Tibial nerve (tissue), 4 donors: ENCODE measurements at regions not wholly inside any gene's neighbourhood (a gene's known extent, or its start where the extent isn't known, plus 50 kb on each side); places are given as distances from the start of the nearest gene placed in this dataset.

ENCODE experiments used
- DNase-seq, 2 donors: peaks; one replicate each; pipeline ENCODE4 v3.0.0-alpha.2; 2019; ENCODE audit warnings: low spot score in 2 of 2
- H3K27ac ChIP-seq, 4 donors: fragments of 200-600 bp; sonication (generic) in 3 of 4; one replicate each; pipeline ENCODE4 v1.5.1; 2017 to 2019; ENCODE audit warnings: mild to moderate bottlenecking in 1 of 4
- H3K27me3 ChIP-seq, 2 donors: fragments of 200-600 bp; sonication (generic) in 1 of 2; one replicate each; pipeline versions ENCODE4 v1.5.1 to v1.6.0; 2017 to 2019
- H3K36me3 ChIP-seq, 3 donors: fragments of 200-600 bp; sonication (generic); one replicate each; pipeline ENCODE4 v1.5.1; 2018 to 2019
- H3K4me1 ChIP-seq, 4 donors: fragments of 200-600 bp; sonication (generic) in 3 of 4; one replicate each; pipeline ENCODE4 v1.5.1; 2017 to 2019
- H3K4me3 ChIP-seq, 4 donors: fragments of 200-600 bp; sonication (generic) in 3 of 4; one replicate each; pipeline ENCODE4 v1.5.1; 2017 to 2019; ENCODE audit warnings: mild to moderate bottlenecking in 1 of 4, moderate library complexity in 1 of 4
- H3K9me3 ChIP-seq, 4 donors: fragments of 200-600 bp; sonication (generic) in 3 of 4; one replicate each; pipeline ENCODE4 v1.5.1; 2017 to 2019
- CTCF ChIP-seq, 5 experiments: fragments of 200-600 bp in 3 of 5; fragments of 450-650 bp in 2 of 5; sonication (generic) in 3 of 5; IDR thresholded peaks; one replicate each; pipeline ENCODE4 v1.5.1; 2016 to 2019; ENCODE audit warnings: antibody characterized with exemption in 5 of 5, mild to moderate bottlenecking in 3 of 5, moderate library complexity in 2 of 5
- EP300 ChIP-seq, 2 donors: sonication (generic); formaldehyde crosslinking; IDR thresholded peaks; one replicate each; pipeline ENCODE4 v1.6.1; 2017; ENCODE audit warnings: antibody characterized with exemption in 2 of 2, mild to moderate bottlenecking in 1 of 2
- POLR2A ChIP-seq, 2 donors: fragments of 450-650 bp; IDR thresholded peaks; one replicate each; pipeline ENCODE4 v1.6.1; 2017; ENCODE audit warnings: antibody characterized with exemption in 2 of 2, mild to moderate bottlenecking in 2 of 2, moderate library complexity in 2 of 2
- WGBS, 2 donors: methylation state at CpG; one replicate each; pipeline ENCODE4 v1.1.5; 2018; 5-methylcytosine and 5-hydroxymethylcytosine counted together

- Histone ChIP-seq H3K36me3 (no peaks in the 10 kb centered on the region), H3K9me3 (peaks cover 0 to 10% (median 0%) of the 10 kb centered on the region in 4 donors), H3K27ac (no peak overlapping the region), H3K4me1 (no peaks in the 10 kb centered on the region), H3K27me3 (no peaks in the 10 kb centered on the region), H3K4me3 (no peak overlapping the region)
- no peak for DNase-seq
- TF ChIP-seq POLR2A (IDR thresholded peaks at IDR 0.05) (no peak), EP300 (IDR thresholded peaks at IDR 0.05) (no peak), CTCF (IDR thresholded peaks at IDR 0.05) (no peak)
- 95% methylated on average over 1 of the region's 1 CpG for WGBS, 2 donors
These were observed 103.2 kb upstream of the TNFAIP3 start for GRCh38 chr6:137763886-137764285.

- H3K4me1 ChIP-seq, result no peaks in the 10 kb centered on the region
- H3K36me3 ChIP-seq, result no peaks in the 10 kb centered on the region
- TF ChIP-seq EP300 (IDR thresholded peaks at IDR 0.05), result no peak
- TF ChIP-seq POLR2A (IDR thresholded peaks at IDR 0.05), result no peak
- TF ChIP-seq CTCF (IDR thresholded peaks at IDR 0.05), result no peak
- no peak overlapping the region for H3K27ac ChIP-seq
- H3K9me3 ChIP-seq, result peaks cover 0 to 10% (median 0%) of the 10 kb centered on the region in 4 donors
- DNase-seq, result no peak
- H3K27me3 ChIP-seq, result no peaks in the 10 kb centered on the region
- no peak overlapping the region for H3K4me3 ChIP-seq
These were observed 102.6 kb upstream of the TNFAIP3 start for GRCh38 chr6:137764464-137764863.

GRCh38 chr6:137765059-137765458 lies 102.0 kb upstream of the TNFAIP3 start:
- Histone ChIP-seq H3K36me3 (no peaks in the 10 kb centered on the region), H3K4me1 (no peaks in the 10 kb centered on the region), H3K4me3 (no peak overlapping the region), H3K9me3 (peaks cover 0 to 10% (median 0%) of the 10 kb centered on the region in 4 donors), H3K27ac (no peak overlapping the region), H3K27me3 (no peaks in the 10 kb centered on the region)
- DNase-seq, result no peak
- no peak for TF ChIP-seq CTCF (IDR thresholded peaks at IDR 0.05)
- no peak for TF ChIP-seq POLR2A (IDR thresholded peaks at IDR 0.05)
- TF ChIP-seq EP300 (IDR thresholded peaks at IDR 0.05), result no peak
- WGBS, 2 donors, result 88 to 90% methylated on average over 2 of the region's 2 CpGs

- Histone ChIP-seq H3K9me3 (peaks cover 0 to 10% (median 0%) of the 10 kb centered on the region in 4 donors), H3K4me3 (no peak overlapping the region), H3K27me3 (no peaks in the 10 kb centered on the region), H3K27ac (no peak overlapping the region), H3K4me1 (no peaks in the 10 kb centered on the region), H3K36me3 (no peaks in the 10 kb centered on the region)
- no peak for DNase-seq
- no peak for TF ChIP-seq POLR2A (IDR thresholded peaks at IDR 0.05)
- no peak for TF ChIP-seq CTCF (IDR thresholded peaks at IDR 0.05)
- TF ChIP-seq EP300 (IDR thresholded peaks at IDR 0.05), result no peak
- 92 to 94% methylated on average over 5 of the region's 5 CpGs for WGBS, 2 donors
These were observed 100.3 kb upstream of the TNFAIP3 start for GRCh38 chr6:137766596-137767370.

- Histone ChIP-seq H3K27ac (peak overlapping the region in 1 of 4 donors; percentile 0), H3K4me3 (no peak overlapping the region), H3K9me3 (peaks cover 0 to 10% (median 0%) of the 10 kb centered on the region in 4 donors), H3K27me3 (no peaks in the 10 kb centered on the region), H3K36me3 (no peaks in the 10 kb centered on the region), H3K4me1 (no peaks in the 10 kb centered on the region)
- WGBS, 2 donors, result 92 to 93% methylated on average over 2 of the region's 2 CpGs
- TF ChIP-seq CTCF (IDR thresholded peaks at IDR 0.05) (no peak), POLR2A (IDR thresholded peaks at IDR 0.05) (no peak), EP300 (IDR thresholded peaks at IDR 0.05) (no peak)
- no peak for DNase-seq
These were observed 99.6 kb upstream of the TNFAIP3 start for GRCh38 chr6:137767465-137767864.
